GM12892 (cell line): ENCODE measurements at regions not wholly inside any gene's neighbourhood (a gene's known extent, or its start where the extent isn't known, plus 50 kb on each side); places are given as distances from the start of the nearest gene placed in this dataset.
"Not testable (repeated sequence)": the region's sequence is repeated elsewhere in the genome, so short reads cannot be mapped to it uniquely, and the experiment has no call there.

ENCODE experiments used
- DNase-seq: peaks from one replicate; pipeline ENCODE4 v3.0.0; 2011; ENCODE audit not compliant: insufficient read length
- FAIRE-seq: peaks from 2 replicates; lab custom pipeline; 2011; peaks lifted over from hg19 to GRCh38; lab: Jason Lieb, UNC
- POLR2A ChIP-seq: IDR thresholded peaks from 2 replicates; pipeline ENCODE4 v1.6.1; 2011; ENCODE audit warnings: low read depth, low read length, control low read depth
- POLR2AphosphoS5 ChIP-seq: IDR thresholded peaks from 2 replicates; pipeline ENCODE4 v1.6.1; 2011; ENCODE audit warnings: low read depth, low read length, control low read depth
- TAF1 ChIP-seq: IDR thresholded peaks from 2 replicates; pipeline ENCODE4 v1.6.1; 2011; ENCODE audit warnings: low read depth, mild to moderate bottlenecking, control low read depth, low read length, borderline replicate concordance

GRCh38 chr5:57085306-57086081 is 88.4 kb upstream of the GPBP1 start:
- FAIRE-seq (no peak), DNase-seq (no peak)
- TF ChIP-seq POLR2A: no peak

- not testable (repeated sequence) for DNase-seq, FAIRE-seq
Observed at GRCh38 chr5:57087947-57088346, 85.9 kb upstream of the GPBP1 start.

- TF ChIP-seq POLR2AphosphoS5 (no peak), POLR2A (no peak), TAF1 (no peak)
- FAIRE-seq: no peak
- no peak for DNase-seq
Observed at GRCh38 chr5:57094753-57095683, 78.8 kb upstream of the GPBP1 start.

GRCh38 chr5:57097526-57097925 is 76.3 kb upstream of the GPBP1 start:
- no peak for DNase-seq
- no peak for FAIRE-seq
- TF ChIP-seq POLR2A: no peak
- no peak for TF ChIP-seq POLR2AphosphoS5
- no peak for TF ChIP-seq TAF1

- TF ChIP-seq POLR2A: no peak
- TF ChIP-seq TAF1: no peak
- TF ChIP-seq POLR2AphosphoS5: no peak
- FAIRE-seq: no peak
- no peak for DNase-seq
Observed at GRCh38 chr5:57102189-57102904, 71.5 kb upstream of the GPBP1 start.

- DNase-seq (no peak), FAIRE-seq (no peak)
- TF ChIP-seq TAF1 (no peak), POLR2A (no peak), POLR2AphosphoS5 (no peak)
Observed at GRCh38 chr5:57102905-57103255, 71.0 kb upstream of the GPBP1 start.

- FAIRE-seq (no peak), DNase-seq (no peak)
- TF ChIP-seq POLR2AphosphoS5 (no peak), POLR2A (no peak), TAF1 (no peak)
Observed at GRCh38 chr5:57103317-57103907, 70.4 kb upstream of the GPBP1 start.

GRCh38 chr5:57106661-57107060 is 67.2 kb upstream of the GPBP1 start:
- DNase-seq (no peak), FAIRE-seq (no peak)
- TF ChIP-seq TAF1: no peak
- no peak for TF ChIP-seq POLR2A
- no peak for TF ChIP-seq POLR2AphosphoS5

- no peak for DNase-seq
- FAIRE-seq: no peak
- TF ChIP-seq POLR2AphosphoS5 (no peak), POLR2A (no peak), TAF1 (no peak)
Observed at GRCh38 chr5:57111993-57112392, 61.9 kb upstream of the GPBP1 start.

- TF ChIP-seq POLR2AphosphoS5: no peak
- TF ChIP-seq TAF1: no peak
- TF ChIP-seq POLR2A: no peak
- no peak for DNase-seq
- FAIRE-seq: no peak
Observed at GRCh38 chr5:57113481-57113880, 60.4 kb upstream of the GPBP1 start.

GRCh38 chr5:57117596-57117995 is 56.3 kb upstream of the GPBP1 start:
- DNase-seq: no peak
- TF ChIP-seq POLR2AphosphoS5 (no peak), TAF1 (no peak), POLR2A (no peak)
- FAIRE-seq: peak; percentile 30
